HCT116 (cell line): ENCODE measurements at regions not wholly inside any gene's neighbourhood (a gene's known extent, or its start where the extent isn't known, plus 50 kb on each side); places are given as distances from the start of the nearest gene placed in this dataset.

Experiments used
- ATAC-seq: fragments of 200-7000 bp; cut with Tn5 transposase; 2 replicates; pipeline ENCODE4 v1.9.1; 2020; ENCODE audit warnings: mild to moderate bottlenecking, moderate library complexity
- BruUV-seq: library from RNA; stranded (reverse); fragments of 400-500 nt; replicated peaks from 2 replicates; lab custom pipeline; 2021; lab: Mats Ljungman, UMichigan
- CTCF ChIA-PET: fragments of 300-600 bp; sonication (Branson Sonifier 250); formaldehyde crosslinking; loops from one replicate; lab custom pipeline; 2021; ENCODE audit warnings: antibody characterized with exemption; lab: Charles Lee
- POLR2A ChIA-PET: fragments of 300-600, 350-600 bp; sonication (Branson Sonifier 250); formaldehyde crosslinking; loops from one replicate; lab custom pipeline; 2021; ENCODE audit warnings: antibody characterized with exemption; lab: Charles Lee
- RAD21 ChIA-PET, 2 experiments: fragments of 300-600 bp; sonication (Branson Sonifier 250); formaldehyde crosslinking; loops; one replicate each; lab custom pipeline; 2023; ENCODE audit warnings: low total read pairs in 2 of 2; ENCODE audit not compliant: uncharacterized antibody in 2 of 2, unreplicated experiment in 2 of 2, low non-redundant PET in 1 of 2; lab: Charles Lee
- DNase-seq: peaks from one replicate; pipeline ENCODE4 v3.0.0-alpha.2; 2010; ENCODE audit warnings: low read depth, low spot score
- H2AFZ ChIP-seq: fragments of 200-600 bp; shearing (Covaris generic), sonication (generic); 2 replicates; pipeline ENCODE4 v1.6.1; 2017; ENCODE audit warnings: low read depth, mixed run types, mixed read lengths, antibody characterized with exemption, low read length; ENCODE audit not compliant: poor library complexity, severe bottlenecking
- H3K27ac ChIP-seq: 2 replicates; pipeline ENCODE4 v1.5.1; 2012; ENCODE audit warnings: low read depth, low read length
- H3K27me3 ChIP-seq: fragments of 200-600 bp; sonication (generic); 2 replicates; pipeline ENCODE4 v1.6.1; 2016; ENCODE audit warnings: mixed run types, low read length, mixed read lengths; ENCODE audit not compliant: insufficient read depth
- H3K36me3 ChIP-seq, 2 experiments: fragments of 200-500 bp in 1 of 2; fragments of 200-600 bp in 1 of 2; sonication (Bioruptor generic) in 1 of 2; sonication (generic) in 1 of 2; 2 replicates each; pipeline versions ENCODE4 v1.5.1 to v1.6.1; 2014 to 2016; ENCODE audit warnings: low read length in 2 of 2, inconsistent platforms in 1 of 2, mixed read lengths in 1 of 2, mixed run types in 1 of 2; ENCODE audit not compliant: insufficient read depth in 2 of 2, control insufficient read depth in 1 of 2
- H3K4me1 ChIP-seq, 2 experiments: fragments of 200-600 bp in 1 of 2; sonication (generic) in 1 of 2; 2 replicates each; pipeline versions ENCODE4 v1.5.1 to v1.6.1; 2012 to 2017; ENCODE audit warnings: low read length in 2 of 2, inconsistent platforms in 1 of 2, mild to moderate bottlenecking in 1 of 2, mixed read lengths in 1 of 2, mixed run types in 1 of 2, moderate library complexity in 1 of 2; ENCODE audit not compliant: insufficient read depth in 2 of 2, control insufficient read depth in 1 of 2
- H3K4me2 ChIP-seq: fragments of 200-600 bp; sonication (generic); 2 replicates; pipeline ENCODE4 v1.6.1; 2017; ENCODE audit warnings: mixed run types, low read length, mixed read lengths
- H3K4me3 ChIP-seq, 2 experiments: fragments of 200-600 bp in 1 of 2; sonication (generic) in 1 of 2; replicated peaks in 1 of 2; 2 replicates each; pipeline ENCODE4 v1.5.1; 2011 to 2016; ENCODE audit warnings: low read length in 2 of 2, control low read depth in 1 of 2, low read depth in 1 of 2, mild to moderate bottlenecking in 1 of 2, mixed read lengths in 1 of 2, mixed run types in 1 of 2
- H3K79me2 ChIP-seq: fragments of 200-600 bp; sonication (generic); 2 replicates; pipeline ENCODE4 v1.6.1; 2017; ENCODE audit warnings: mild to moderate bottlenecking, mixed run types, low read length, moderate library complexity, mixed read lengths; ENCODE audit not compliant: insufficient read depth
- H3K9ac ChIP-seq: fragments of 200-600 bp; sonication (generic); 2 replicates; pipeline ENCODE4 v1.6.1; 2016; ENCODE audit warnings: low read length, mixed read lengths
- H3K9me2 ChIP-seq: fragments of 200-600 bp; sonication (generic), shearing (Covaris generic); 2 replicates; pipeline ENCODE4 v1.6.1; 2017; ENCODE audit warnings: mixed run types, mild to moderate bottlenecking, moderate library complexity; ENCODE audit not compliant: insufficient read depth
- H3K9me3 ChIP-seq, 2 experiments: fragments of 200-500 bp in 1 of 2; fragments of 200-600 bp in 1 of 2; sonication (Bioruptor generic) in 1 of 2; sonication (generic) in 1 of 2; 2 replicates each; pipeline ENCODE4 v1.6.1; 2014 to 2017; ENCODE audit warnings: low read length in 2 of 2, mixed read lengths in 2 of 2, inconsistent platforms in 1 of 2, low read depth in 1 of 2, mild to moderate bottlenecking in 1 of 2, mixed run types in 1 of 2, moderate library complexity in 1 of 2; ENCODE audit not compliant: control insufficient read depth in 1 of 2, insufficient read depth in 1 of 2
- H4K20me1 ChIP-seq: fragments of 200-600 bp; sonication (generic), shearing (Covaris generic); 2 replicates; pipeline ENCODE4 v1.6.1; 2017; ENCODE audit warnings: mixed run types, mild to moderate bottlenecking, moderate library complexity; ENCODE audit not compliant: insufficient read depth
- CBX3 ChIP-seq: IDR thresholded peaks from 2 replicates; pipeline ENCODE4 v1.6.1; 2012; ENCODE audit warnings: low read depth
- CEBPB ChIP-seq: IDR thresholded peaks from 2 replicates; pipeline ENCODE4 v1.6.1; 2012; ENCODE audit warnings: low read depth
- EGR1 ChIP-seq: IDR thresholded peaks from 2 replicates; pipeline ENCODE4 v1.6.1; 2012; ENCODE audit warnings: low read depth
- EZH2 ChIP-seq: fragments of 200-600 bp; sonication (generic); IDR thresholded peaks from 2 replicates; pipeline ENCODE4 v1.6.1; 2017; ENCODE audit warnings: antibody characterized with exemption, mixed run types
- EZH2phosphoT487 ChIP-seq: fragments of 200-600 bp; IDR thresholded peaks from 2 replicates; pipeline ENCODE4 v1.6.1; 2018; ENCODE audit warnings: antibody characterized with exemption, borderline replicate concordance
- FOSL1 ChIP-seq: IDR thresholded peaks from 2 replicates; pipeline ENCODE4 v1.6.1; 2012; ENCODE audit warnings: low read depth
- JUND ChIP-seq: IDR thresholded peaks from 2 replicates; pipeline ENCODE4 v1.6.1; 2012
- POLR2A ChIP-seq: IDR thresholded peaks from 2 replicates; pipeline ENCODE4 v1.7.0; 2011; ENCODE audit warnings: borderline replicate concordance; ENCODE audit not compliant: insufficient read depth, insufficient read length; ENCODE audit errors: extremely low read depth
- POLR2AphosphoS5 ChIP-seq: IDR thresholded peaks from 2 replicates; pipeline ENCODE4 v1.6.1; 2011; ENCODE audit warnings: mild to moderate bottlenecking, low read depth, low read length, moderate library complexity
- RAD21 ChIP-seq: IDR thresholded peaks from 2 replicates; pipeline ENCODE4 v1.6.1; 2012; ENCODE audit warnings: low read depth, mild to moderate bottlenecking
- SIN3A ChIP-seq: IDR thresholded peaks from 2 replicates; pipeline ENCODE4 v1.6.1; 2012; ENCODE audit warnings: low read depth
- SP1 ChIP-seq: IDR thresholded peaks from 2 replicates; pipeline ENCODE4 v1.6.1; 2012; ENCODE audit warnings: low read depth
- SRF ChIP-seq: IDR thresholded peaks from 2 replicates; pipeline ENCODE4 v1.6.1; 2012; ENCODE audit warnings: low read depth
- TCF7L2 ChIP-seq: IDR thresholded peaks from 2 replicates; pipeline ENCODE4 v1.7.0; 2011; ENCODE audit warnings: borderline replicate concordance, inconsistent platforms; ENCODE audit not compliant: insufficient read depth, insufficient read length; ENCODE audit errors: extremely low read depth
- YY1 ChIP-seq: IDR thresholded peaks from 2 replicates; pipeline ENCODE4 v1.6.1; 2011; ENCODE audit warnings: low read length, low read depth, moderate library complexity, mild to moderate bottlenecking; ENCODE audit not compliant: insufficient replicate concordance; ENCODE audit errors: extremely low read depth
- ZBTB33 ChIP-seq: IDR thresholded peaks from 2 replicates; pipeline ENCODE4 v1.6.1; 2011; ENCODE audit warnings: mild to moderate bottlenecking, low read length, moderate library complexity; ENCODE audit not compliant: insufficient replicate concordance; ENCODE audit errors: extremely low read depth
- ZFX ChIP-seq: fragments of 450-650 bp; IDR thresholded peaks from 2 replicates; pipeline ENCODE4 v1.6.1; 2017
- ZNF274 ChIP-seq: fragments of 200-500 bp; sonication (Bioruptor generic); IDR thresholded peaks from 2 replicates; pipeline ENCODE4 v1.6.1; 2014; ENCODE audit warnings: mild to moderate bottlenecking, low read depth, low read length, inconsistent platforms
- intact Hi-C: fragments of 100-400 bp; cut with micrococcal nuclease; formaldehyde crosslinking; loops from 2 replicates; pipeline ENCODE4 v1.10.0; 2022
- TF ChIP-seq, protein P1 (sequence below), 3 experiments: fragments of 200-600 bp in 1 of 3; sonication (generic) in 1 of 3; IDR thresholded peaks in 2 of 3; conservative IDR thresholded peaks in 1 of 3; 2 replicates each; pipeline ENCODE4 v1.5.1; 2012 to 2017; ENCODE audit warnings: low read depth in 2 of 3, low read length in 2 of 3, antibody characterized with exemption in 1 of 3, borderline replicate concordance in 1 of 3, control low read depth in 1 of 3, mild to moderate bottlenecking in 1 of 3, mixed read lengths in 1 of 3, mixed run types in 1 of 3, moderate library complexity in 1 of 3; ENCODE audit not compliant: insufficient read depth in 1 of 3
- TF ChIP-seq, protein P2 (sequence below): IDR thresholded peaks from 2 replicates; pipeline ENCODE4 v1.6.1; 2012

GRCh38 chr2:224213396-224213795 lies 174.3 kb upstream of the SERPINE2 start (continued):
- TF ChIP-seq POLR2A = no peak
- TF ChIP-seq EGR1 = no peak
- no peak for TF ChIP-seq ZNF274
- no peak for TF ChIP-seq SRF
- TF ChIP-seq FOSL1 = no peak
- TF ChIP-seq ZFX = no peak
- no peak for TF ChIP-seq POLR2AphosphoS5
- TF ChIP-seq, protein P1, sequence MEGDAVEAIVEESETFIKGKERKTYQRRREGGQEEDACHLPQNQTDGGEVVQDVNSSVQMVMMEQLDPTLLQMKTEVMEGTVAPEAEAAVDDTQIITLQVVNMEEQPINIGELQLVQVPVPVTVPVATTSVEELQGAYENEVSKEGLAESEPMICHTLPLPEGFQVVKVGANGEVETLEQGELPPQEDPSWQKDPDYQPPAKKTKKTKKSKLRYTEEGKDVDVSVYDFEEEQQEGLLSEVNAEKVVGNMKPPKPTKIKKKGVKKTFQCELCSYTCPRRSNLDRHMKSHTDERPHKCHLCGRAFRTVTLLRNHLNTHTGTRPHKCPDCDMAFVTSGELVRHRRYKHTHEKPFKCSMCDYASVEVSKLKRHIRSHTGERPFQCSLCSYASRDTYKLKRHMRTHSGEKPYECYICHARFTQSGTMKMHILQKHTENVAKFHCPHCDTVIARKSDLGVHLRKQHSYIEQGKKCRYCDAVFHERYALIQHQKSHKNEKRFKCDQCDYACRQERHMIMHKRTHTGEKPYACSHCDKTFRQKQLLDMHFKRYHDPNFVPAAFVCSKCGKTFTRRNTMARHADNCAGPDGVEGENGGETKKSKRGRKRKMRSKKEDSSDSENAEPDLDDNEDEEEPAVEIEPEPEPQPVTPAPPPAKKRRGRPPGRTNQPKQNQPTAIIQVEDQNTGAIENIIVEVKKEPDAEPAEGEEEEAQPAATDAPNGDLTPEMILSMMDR (IDR thresholded peaks at IDR 0.05 in 2 of 3, conservative IDR thresholded peaks at IDR 0.05 in 1 of 3; ENCODE audit: borderline replicate concordance in 1 of 3, insufficient read depth in 1 of 3, low read depth in 2 of 3, low read length in 2 of 3) = no peak
- no peak for TF ChIP-seq JUND
- TF ChIP-seq TCF7L2 = no peak
- TF ChIP-seq CEBPB = no peak
- no peak for TF ChIP-seq EZH2
- TF ChIP-seq SP1 = no peak

DNA sequence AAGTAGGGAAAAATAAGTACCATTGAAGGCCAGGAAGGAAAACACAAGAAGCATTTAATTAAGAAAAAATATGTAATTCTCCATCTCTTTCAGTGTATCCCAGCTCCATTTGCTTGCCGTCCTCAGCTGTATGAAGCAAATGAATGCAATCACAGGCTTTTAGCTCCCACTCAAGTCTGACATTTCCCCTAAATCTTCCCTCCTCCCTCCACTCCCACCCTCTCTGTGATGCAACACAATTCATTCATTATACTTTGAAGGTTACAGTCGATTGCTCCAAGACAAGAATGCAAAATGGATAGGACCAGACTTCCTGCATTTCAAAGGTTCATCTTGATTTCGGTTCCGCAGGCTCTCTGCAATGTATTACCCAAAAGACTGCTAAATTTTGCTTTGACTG lies 172.7 kb upstream of the SERPINE2 start:
- Histone ChIP-seq H3K79me2 (no peaks in the 10 kb centered on the region), H3K27me3 (no peaks in the 10 kb centered on the region), H3K36me3 (no peaks in the 10 kb centered on the region), H3K9me2 (no peaks in the 10 kb centered on the region), H2AFZ (no peak overlapping the region), H3K4me2 (no peak overlapping the region), H3K4me3 (no peak overlapping the region), H3K4me1 (no peaks in the 10 kb centered on the region), H3K27ac (no peak overlapping the region), H4K20me1 (no peaks in the 10 kb centered on the region), H3K9ac (no peak overlapping the region), H3K9me3 (no peaks in the 10 kb centered on the region)
- intact Hi-C loops = no loop called here
- RAD21 ChIA-PET = no interaction called here
- no peak for ATAC-seq
- no peak for DNase-seq
- POLR2A ChIA-PET = no interaction called here
- no TSS peak for BruUV-seq
- CTCF ChIA-PET = no interaction called here
- TF ChIP-seq CBX3 = no peak
- TF ChIP-seq ZBTB33 = no peak
- no peak for TF ChIP-seq POLR2AphosphoS5
- TF ChIP-seq POLR2A = no peak
- no peak for TF ChIP-seq EZH2phosphoT487
- no peak for TF ChIP-seq EGR1
- no peak for TF ChIP-seq JUND
- TF ChIP-seq SIN3A = no peak
- TF ChIP-seq YY1 = no peak
- TF ChIP-seq TCF7L2 = no peak
- no peak for TF ChIP-seq RAD21
- TF ChIP-seq, protein P2, sequence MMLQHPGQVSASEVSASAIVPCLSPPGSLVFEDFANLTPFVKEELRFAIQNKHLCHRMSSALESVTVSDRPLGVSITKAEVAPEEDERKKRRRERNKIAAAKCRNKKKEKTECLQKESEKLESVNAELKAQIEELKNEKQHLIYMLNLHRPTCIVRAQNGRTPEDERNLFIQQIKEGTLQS = no peak
- no peak for TF ChIP-seq ZFX
